Activated naive CD4-positive, alpha-beta T cell treated with anti-CD3 and anti-CD28 coated beads, Interleukin-2, amount 50 U/mL, for 24 hours (primary cell): ENCODE measurements at regions not wholly inside any gene's neighbourhood (a gene's known extent, or its start where the extent isn't known, plus 50 kb on each side); places are given as distances from the start of the nearest gene placed in this dataset.

ENCODE experiments used
- H3K27ac Mint-ChIP-seq: one replicate; pipeline ENCODE4 v1.8.0; 2021; ENCODE audit warnings: mild to moderate bottlenecking, mixed read lengths
- H3K27me3 Mint-ChIP-seq: one replicate; pipeline ENCODE4 v1.8.0; 2021; ENCODE audit warnings: mixed read lengths
- H3K36me3 Mint-ChIP-seq: one replicate; pipeline ENCODE4 v1.8.0; 2021; ENCODE audit warnings: mixed read lengths
- H3K4me1 Mint-ChIP-seq: one replicate; pipeline ENCODE4 v1.8.0; 2021; ENCODE audit warnings: mixed read lengths
- H3K4me3 Mint-ChIP-seq: one replicate; pipeline ENCODE4 v1.8.0; 2021; ENCODE audit warnings: mild to moderate bottlenecking, mixed read lengths
- H3K9me3 Mint-ChIP-seq: one replicate; pipeline ENCODE4 v1.8.0; 2021; ENCODE audit warnings: mixed read lengths

DNA sequence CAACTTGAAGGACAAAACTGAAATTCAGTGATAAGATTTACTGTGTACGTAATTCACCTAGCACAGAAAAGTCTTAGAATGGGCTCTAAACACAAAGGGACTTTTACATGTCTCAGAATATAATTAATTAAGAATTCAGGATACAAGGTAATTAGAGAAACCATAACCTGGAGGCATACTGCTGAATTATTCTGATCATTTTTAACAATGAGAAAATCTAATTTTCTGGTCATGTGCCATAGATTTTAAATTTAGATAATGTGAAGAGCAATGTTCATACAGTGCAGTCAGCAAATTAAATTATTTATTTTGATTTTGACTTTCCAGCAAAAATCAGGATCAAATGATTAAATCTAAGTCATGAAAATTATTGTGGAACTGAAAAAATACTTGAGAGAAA is 67.0 kb upstream of the MTNR1B start:
- no peaks in the 10 kb centered on the region for H3K36me3 Mint-ChIP-seq
- H3K4me1 Mint-ChIP-seq, result no peaks in the 10 kb centered on the region
- H3K9me3 Mint-ChIP-seq, result no peaks in the 10 kb centered on the region
- H3K4me3 Mint-ChIP-seq, result no peak overlapping the region
- H3K27me3 Mint-ChIP-seq, result peaks cover 3% of the 10 kb centered on the region
- H3K27ac Mint-ChIP-seq, result no peak overlapping the region

DNA sequence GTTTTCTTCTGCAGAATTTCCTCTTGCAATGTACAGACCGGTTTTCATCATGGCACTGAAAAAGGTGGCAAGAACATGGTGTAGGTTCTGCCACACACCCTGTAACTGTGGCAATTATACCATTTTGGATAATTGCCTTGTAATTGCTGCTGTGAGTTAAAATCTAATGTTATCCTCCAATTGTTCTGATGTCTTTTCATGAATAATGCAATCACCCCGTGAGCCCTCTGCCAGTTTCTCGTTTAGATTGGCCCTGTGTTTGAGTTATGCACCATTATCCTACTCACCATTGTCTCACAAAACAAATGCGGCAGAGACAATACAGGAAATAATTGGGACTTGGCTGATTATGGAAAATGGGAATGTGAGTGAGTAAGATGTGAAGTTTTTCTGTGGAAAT is 61.8 kb upstream of the MTNR1B start:
- Mint-ChIP-seq H3K9me3 (no peaks in the 10 kb centered on the region), H3K27ac (no peak overlapping the region), H3K27me3 (peaks cover 3% of the 10 kb centered on the region), H3K36me3 (no peaks in the 10 kb centered on the region), H3K4me3 (no peak overlapping the region), H3K4me1 (no peaks in the 10 kb centered on the region)

DNA sequence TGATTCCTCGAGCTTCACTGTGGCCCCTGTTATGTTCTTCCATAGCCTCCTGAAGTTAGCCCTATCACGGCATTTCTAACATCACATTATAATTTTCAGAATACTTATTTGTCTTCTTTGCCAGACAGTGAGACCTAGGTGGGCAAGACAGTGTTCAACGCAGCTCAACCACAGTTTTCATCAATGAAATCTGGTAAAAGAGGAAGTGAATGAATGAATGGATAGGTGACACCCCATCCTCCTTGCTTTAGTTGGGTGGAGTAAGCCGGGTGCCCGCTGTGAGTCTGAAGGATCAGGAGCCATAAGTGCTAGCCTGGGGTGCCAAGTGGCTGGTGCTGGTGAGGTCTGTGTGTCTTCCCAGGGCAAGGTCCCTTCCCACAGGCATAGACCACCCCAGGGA is 60.2 kb upstream of the MTNR1B start:
- H3K4me3 Mint-ChIP-seq, result no peak overlapping the region
- no peaks in the 10 kb centered on the region for H3K4me1 Mint-ChIP-seq
- H3K27ac Mint-ChIP-seq, result no peak overlapping the region
- H3K9me3 Mint-ChIP-seq, result no peaks in the 10 kb centered on the region
- H3K36me3 Mint-ChIP-seq, result no peaks in the 10 kb centered on the region
- peaks cover 2% of the 10 kb centered on the region for H3K27me3 Mint-ChIP-seq

DNA sequence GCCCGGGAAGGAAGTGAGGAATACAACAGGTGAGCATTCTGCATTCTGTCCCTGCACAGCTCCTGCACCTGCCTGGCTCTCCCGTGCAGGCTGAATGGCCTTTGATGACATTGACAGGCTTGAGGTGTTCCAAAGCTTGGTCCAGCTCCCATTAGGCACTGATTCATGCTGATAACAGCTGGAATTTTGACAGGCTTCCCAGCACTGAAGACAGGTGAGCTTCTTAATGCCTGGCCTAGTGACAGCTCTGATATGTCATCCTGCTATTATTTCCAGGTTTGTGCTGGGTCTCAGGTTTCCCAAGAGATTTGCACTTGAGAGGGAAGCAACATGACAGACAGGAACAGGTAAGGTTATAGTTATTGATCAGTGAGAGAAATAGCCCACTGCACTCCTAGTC is 58.0 kb upstream of the MTNR1B start:
- Mint-ChIP-seq H3K27ac (no peak overlapping the region), H3K27me3 (peaks cover 2% of the 10 kb centered on the region), H3K9me3 (no peaks in the 10 kb centered on the region), H3K4me1 (no peaks in the 10 kb centered on the region), H3K36me3 (no peaks in the 10 kb centered on the region), H3K4me3 (no peak overlapping the region)

DNA sequence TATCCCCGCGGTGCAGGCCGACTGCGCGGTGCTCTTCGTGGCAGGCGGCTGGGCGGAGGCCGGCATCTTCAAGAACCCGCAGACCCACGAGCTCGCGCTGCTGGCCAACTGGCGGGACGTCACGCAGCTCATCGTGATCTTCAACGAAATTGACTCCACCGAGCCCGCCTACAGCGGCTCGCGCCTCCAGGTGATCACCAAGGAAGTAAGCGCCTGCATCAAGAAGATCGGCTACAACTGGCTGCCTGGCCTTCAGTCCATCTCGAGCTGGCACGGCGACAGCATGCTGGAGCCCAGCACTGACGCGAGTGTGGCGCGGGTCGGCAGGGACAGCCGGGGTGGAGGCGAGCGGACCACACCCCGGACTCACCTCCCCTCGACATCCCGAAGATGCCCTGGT is 53.9 kb upstream of the MTNR1B start:
- Mint-ChIP-seq H3K4me1 (no peaks in the 10 kb centered on the region), H3K27me3 (no peaks in the 10 kb centered on the region), H3K36me3 (no peaks in the 10 kb centered on the region), H3K4me3 (no peak overlapping the region), H3K9me3 (no peaks in the 10 kb centered on the region), H3K27ac (no peak overlapping the region)

DNA sequence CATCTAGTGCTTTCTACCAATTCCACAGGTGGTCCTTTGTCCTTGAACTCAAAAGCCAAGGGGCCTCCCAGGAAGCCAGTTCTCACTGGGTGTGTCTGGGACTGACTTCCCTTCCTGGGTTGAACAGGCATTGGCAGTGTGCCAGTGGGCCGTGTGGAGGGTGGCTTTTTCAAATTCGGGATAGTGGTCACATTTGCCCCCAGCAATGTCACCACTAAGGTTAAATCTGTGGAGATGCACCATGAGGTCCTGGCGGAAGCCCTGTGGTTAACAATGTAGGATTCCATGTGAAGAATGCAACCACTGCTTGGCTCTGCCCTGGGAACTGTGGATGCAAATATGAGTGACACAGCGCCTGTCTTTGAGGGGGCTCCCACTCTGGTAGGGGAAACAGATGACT is 53.2 kb upstream of the MTNR1B start:
- Mint-ChIP-seq H3K27ac (no peak overlapping the region), H3K4me1 (no peaks in the 10 kb centered on the region), H3K4me3 (no peak overlapping the region), H3K27me3 (peaks cover 1% of the 10 kb centered on the region), H3K36me3 (no peaks in the 10 kb centered on the region), H3K9me3 (no peaks in the 10 kb centered on the region)

DNA sequence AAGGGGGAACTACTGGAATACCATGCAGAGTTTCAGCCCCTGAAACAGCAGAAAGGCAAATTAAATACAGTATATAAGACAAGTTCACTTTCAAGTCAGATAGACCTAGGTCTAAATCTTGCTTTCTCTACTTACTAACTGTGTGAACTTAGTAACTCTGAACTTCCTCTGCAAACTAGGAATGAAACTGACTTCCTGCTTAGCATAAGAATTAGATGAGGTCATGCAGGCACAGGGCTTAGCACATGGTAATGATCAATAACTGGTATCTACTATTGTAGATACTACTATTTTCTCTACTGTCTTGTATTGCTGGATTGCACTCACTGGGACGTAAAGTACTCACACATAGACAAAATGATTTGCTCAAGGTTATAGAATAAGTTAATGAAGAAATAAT is 51.5 kb upstream of the MTNR1B start:
- no peaks in the 10 kb centered on the region for H3K36me3 Mint-ChIP-seq
- peaks cover 1% of the 10 kb centered on the region for H3K27me3 Mint-ChIP-seq
- H3K4me1 Mint-ChIP-seq, result no peaks in the 10 kb centered on the region

DNA sequence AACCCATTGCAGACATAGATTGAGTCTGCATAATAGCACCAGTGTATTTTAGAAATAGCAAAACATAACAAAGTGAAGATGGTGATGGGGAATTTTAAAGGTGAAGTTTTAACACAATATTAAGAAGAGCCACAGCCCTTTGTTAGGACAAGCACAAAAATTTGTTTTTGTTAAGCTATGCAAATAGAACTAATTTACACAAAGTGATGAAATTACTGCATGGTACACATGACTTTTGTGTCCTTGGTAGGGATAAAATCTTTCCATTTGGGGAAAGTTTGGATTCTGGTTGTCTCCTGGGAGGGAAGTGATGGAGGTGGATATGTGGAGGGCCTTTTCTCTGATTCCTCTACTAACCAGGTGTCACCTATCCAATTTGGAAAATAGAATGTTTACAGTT is 50.4 kb upstream of the MTNR1B start:
- Mint-ChIP-seq H3K4me3 (no peak overlapping the region), H3K27ac (no peak overlapping the region), H3K27me3 (peaks cover 1% of the 10 kb centered on the region), H3K4me1 (no peaks in the 10 kb centered on the region), H3K36me3 (no peaks in the 10 kb centered on the region), H3K9me3 (no peaks in the 10 kb centered on the region)

More for the DNA sequence above, 51.5 kb upstream of the MTNR1B start:
- H3K27ac Mint-ChIP-seq, result no peak overlapping the region
- H3K9me3 Mint-ChIP-seq, result no peaks in the 10 kb centered on the region
- no peak overlapping the region for H3K4me3 Mint-ChIP-seq
